Naive thymus-derived CD8-positive, alpha-beta T cell (primary cell): ENCODE measurements at regions not wholly inside any gene's neighbourhood (a gene's known extent, or its start where the extent isn't known, plus 50 kb on each side); places are given as distances from the start of the nearest gene placed in this dataset.

ENCODE experiments used
- ATAC-seq, 2 donors: fragments of 150-1000 bp; cut with Tn5 transposase in 1 of 2; sonication (Bioruptor Pico), chemical (Tn5 transposase) in 1 of 2; 1 replicate in 1 of 2; 2 replicates in 1 of 2; pipeline ENCODE4 v1.10.0; 2021; ENCODE audit warnings: mild to moderate bottlenecking in 2 of 2, moderate library complexity in 2 of 2
- POLR2A ChIA-PET: fragments of 350-600 bp; sonication (Branson Sonifier 250); formaldehyde crosslinking; loops from one replicate; lab custom pipeline; 2021; ENCODE audit warnings: antibody characterized with exemption; lab: Charles Lee
- DNase-seq, 10 donors: peaks; one replicate each; pipeline versions ENCODE4 v3.0.0 to v3.0.0-alpha.2; 2020 to 2022
- H3K27ac Mint-ChIP-seq, 10 donors: one replicate each; pipeline ENCODE4 v1.8.0; 2020 to 2022; ENCODE audit warnings: mild to moderate bottlenecking in 10 of 10, mixed read lengths in 10 of 10, moderate library complexity in 4 of 10, inconsistent platforms in 1 of 10
- H3K27me3 Mint-ChIP-seq, 5 donors: one replicate each; pipeline ENCODE4 v1.8.0; 2021 to 2022; ENCODE audit warnings: mixed read lengths in 5 of 5
- H3K36me3 Mint-ChIP-seq, 3 donors: one replicate each; pipeline ENCODE4 v1.8.0; 2020 to 2022; ENCODE audit warnings: mixed read lengths in 3 of 3, mild to moderate bottlenecking in 2 of 3, inconsistent platforms in 1 of 3
- H3K4me1 Mint-ChIP-seq, 4 donors: one replicate each; pipeline ENCODE4 v1.8.0; 2021 to 2022; ENCODE audit warnings: mixed read lengths in 4 of 4
- H3K4me3 Mint-ChIP-seq, 10 donors: one replicate each; pipeline ENCODE4 v1.8.0; 2020 to 2022; ENCODE audit warnings: mild to moderate bottlenecking in 10 of 10, mixed read lengths in 10 of 10, moderate library complexity in 6 of 10, inconsistent platforms in 1 of 10
- H3K9me3 Mint-ChIP-seq, 9 donors: one replicate each; pipeline ENCODE4 v1.8.0; 2020 to 2022; ENCODE audit warnings: mixed read lengths in 9 of 9, mild to moderate bottlenecking in 3 of 9, inconsistent platforms in 1 of 9, moderate library complexity in 1 of 9

- Mint-ChIP-seq H3K27me3 (no peaks in the 10 kb centered on the region), H3K27ac (no peak overlapping the region), H3K4me1 (peaks cover 14 to 33% (median 23%) of the 10 kb centered on the region in 4 donors), H3K4me3 (no peak overlapping the region), H3K9me3 (no peaks in the 10 kb centered on the region), H3K36me3 (peaks cover 0 to 6% (median 2%) of the 10 kb centered on the region in 3 donors)
- ATAC-seq (no peak), DNase-seq (no peak)
- POLR2A ChIA-PET = interaction anchor here (1.0 to 14.9 kb wide), 2 partner anchors 18 to 90 kb away, joined by 3 to 612 read pairs; partner anchors contain the start of gene ID3
Observed at GRCh38 chr1:23639460-23640095, 52.0 kb upstream of the RPL11 start.

- H3K27me3 Mint-ChIP-seq = no peaks in the 10 kb centered on the region
- no peak for ATAC-seq
- POLR2A ChIA-PET = interaction anchor here (14.9 kb wide), 1 partner anchor 89 kb away, joined by 612 read pairs; the partner anchor contains the start of gene ID3
Observed at GRCh38 chr1:23638786-23639241, 52.8 kb upstream of the RPL11 start.

GRCh38 chr1:23638188-23638619, 53.4 kb upstream of the RPL11 start:
- no peak overlapping the region for H3K4me3 Mint-ChIP-seq
- POLR2A ChIA-PET = interaction anchor here (1.1 to 14.9 kb wide), 6 partner anchors 14 to 110 kb away, joined by 3 to 612 read pairs (median 14); partner anchors contain the start of gene ID3

More at GRCh38 chr1:23638786-23639241, 52.8 kb upstream of the RPL11 start:
- Mint-ChIP-seq H3K36me3 (peaks cover 0 to 6% (median 2%) of the 10 kb centered on the region in 3 donors), H3K27ac (no peak overlapping the region), H3K9me3 (no peaks in the 10 kb centered on the region), H3K4me1 (peaks cover 18 to 39% (median 29%) of the 10 kb centered on the region in 4 donors), H3K4me3 (no peak overlapping the region)
- DNase-seq = no peak

GRCh38 chr1:23636009-23636408, 55.6 kb upstream of the RPL11 start:
- POLR2A ChIA-PET = interaction anchor here (0.5 to 14.9 kb wide), 6 partner anchors 16 to 108 kb away, joined by 3 to 612 read pairs (median 16); partner anchors contain the start of gene ID3
- H3K27me3 Mint-ChIP-seq = no peaks in the 10 kb centered on the region
- H3K27ac Mint-ChIP-seq = peak overlapping the region in 8 of 10 donors; percentile 55 to 94 (median 84)
- peaks cover 20 to 44% (median 35%) of the 10 kb centered on the region in 4 donors for H3K4me1 Mint-ChIP-seq
- no peaks in the 10 kb centered on the region for H3K9me3 Mint-ChIP-seq
- no peaks in the 10 kb centered on the region for H3K36me3 Mint-ChIP-seq
- H3K4me3 Mint-ChIP-seq = peak overlapping the region in 6 of 10 donors; percentile 16 to 80 (median 72)
- ATAC-seq = no peak
- DNase-seq = no peak

More at GRCh38 chr1:23638188-23638619, 53.4 kb upstream of the RPL11 start:
- H3K9me3 Mint-ChIP-seq = no peaks in the 10 kb centered on the region
- no peak for DNase-seq
- no peaks in the 10 kb centered on the region for H3K27me3 Mint-ChIP-seq
- peak overlapping the region in 2 of 10 donors; percentile 43 to 79 for H3K27ac Mint-ChIP-seq
- peaks cover 0 to 6% (median 2%) of the 10 kb centered on the region in 3 donors for H3K36me3 Mint-ChIP-seq
- peaks cover 18 to 39% (median 30%) of the 10 kb centered on the region in 4 donors for H3K4me1 Mint-ChIP-seq
- ATAC-seq = no peak

- Mint-ChIP-seq H3K9me3 (no peaks in the 10 kb centered on the region), H3K4me3 (peak overlapping the region; percentile 52 to 80 (median 74)), H3K36me3 (no peaks in the 10 kb centered on the region), H3K27me3 (no peaks in the 10 kb centered on the region), H3K4me1 (peaks cover 20 to 51% (median 41%) of the 10 kb centered on the region in 4 donors), H3K27ac (peak overlapping the region; percentile 89 to 98 (median 93))
- DNase-seq = peak in 9 of 10 donors; percentile 52 to 77 (median 67)
- peak; percentile 83 to 84 for ATAC-seq
- POLR2A ChIA-PET = interaction anchor here (1.0 to 14.9 kb wide), 11 partner anchors 11 to 105 kb away, joined by 3 to 612 read pairs (median 8); partner anchors contain the start of genes ID3 and RPL11
Observed at GRCh38 chr1:23634840-23635651, 56.6 kb upstream of the RPL11 start.

GRCh38 chr1:23634518-23634839, 57.1 kb upstream of the RPL11 start:
- no peak for ATAC-seq
- H3K4me3 Mint-ChIP-seq = peak overlapping the region; percentile 41 to 80 (median 72)

GRCh38 chr1:23632479-23633160, 59.0 kb upstream of the RPL11 start:
- H3K4me1 Mint-ChIP-seq = peaks cover 26 to 61% (median 58%) of the 10 kb centered on the region in 4 donors
- no peaks in the 10 kb centered on the region for H3K36me3 Mint-ChIP-seq
- no peaks in the 10 kb centered on the region for H3K9me3 Mint-ChIP-seq
- no peaks in the 10 kb centered on the region for H3K27me3 Mint-ChIP-seq
- POLR2A ChIA-PET = interaction anchor here (0.7 to 14.9 kb wide), 6 partner anchors 13 to 83 kb away, joined by 3 to 612 read pairs (median 16); partner anchors contain the start of gene ID3
- no peak overlapping the region for H3K4me3 Mint-ChIP-seq
- DNase-seq (no peak), ATAC-seq (no peak)
- peak overlapping the region in 9 of 10 donors; percentile 40 to 78 (median 65) for H3K27ac Mint-ChIP-seq

More at GRCh38 chr1:23634518-23634839, 57.1 kb upstream of the RPL11 start:
- DNase-seq = no peak
- H3K9me3 Mint-ChIP-seq = no peaks in the 10 kb centered on the region
- no peaks in the 10 kb centered on the region for H3K27me3 Mint-ChIP-seq
- POLR2A ChIA-PET = interaction anchor here (0.9 to 14.9 kb wide), 12 partner anchors 10 to 126 kb away, joined by 3 to 612 read pairs (median 8); partner anchors contain the start of genes ID3 and RPL11
- H3K27ac Mint-ChIP-seq = peak overlapping the region; percentile 89 to 98 (median 93)
- H3K36me3 Mint-ChIP-seq = no peaks in the 10 kb centered on the region
- H3K4me1 Mint-ChIP-seq = peaks cover 20 to 56% (median 46%) of the 10 kb centered on the region in 4 donors

- POLR2A ChIA-PET = interaction anchor here (0.7 to 14.9 kb wide), 7 partner anchors 11 to 145 kb away, joined by 3 to 612 read pairs (median 8); partner anchors contain the start of gene ID3
- peak overlapping the region in 8 of 10 donors; percentile 36 to 89 (median 68) for H3K27ac Mint-ChIP-seq
- peaks cover 37 to 64% (median 62%) of the 10 kb centered on the region in 4 donors for H3K4me1 Mint-ChIP-seq
Observed at GRCh38 chr1:23629708-23630290, 61.8 kb upstream of the RPL11 start.

GRCh38 chr1:23628951-23629387, 62.6 kb upstream of the RPL11 start:
- Mint-ChIP-seq H3K27me3 (no peaks in the 10 kb centered on the region), H3K4me1 (peaks cover 37 to 63% (median 61%) of the 10 kb centered on the region in 4 donors), H3K9me3 (peaks cover 0 to 11% (median 0%) of the 10 kb centered on the region in 9 donors), H3K4me3 (peak overlapping the region; percentile 50 to 92 (median 82)), H3K36me3 (peaks cover 0 to 4% (median 0%) of the 10 kb centered on the region in 3 donors), H3K27ac (peak overlapping the region; percentile 84 to 97 (median 92))
- POLR2A ChIA-PET = interaction anchor here (0.6 to 14.9 kb wide), 9 partner anchors 8 to 144 kb away, joined by 3 to 612 read pairs (median 8); partner anchors contain the start of gene ID3
- DNase-seq (peak in 2 of 10 donors; percentile 13 to 15), ATAC-seq (peak; percentile 37 to 39)

More at GRCh38 chr1:23629708-23630290, 61.8 kb upstream of the RPL11 start:
- ATAC-seq (no peak), DNase-seq (no peak)
- H3K36me3 Mint-ChIP-seq = no peaks in the 10 kb centered on the region
- H3K9me3 Mint-ChIP-seq = peaks cover 0 to 11% (median 0%) of the 10 kb centered on the region in 9 donors
- H3K27me3 Mint-ChIP-seq = no peaks in the 10 kb centered on the region
- H3K4me3 Mint-ChIP-seq = peak overlapping the region in 7 of 10 donors; percentile 9 to 83 (median 11)

- peaks cover 0 to 4% (median 0%) of the 10 kb centered on the region in 3 donors for H3K36me3 Mint-ChIP-seq
- H3K4me1 Mint-ChIP-seq = peaks cover 42 to 74% (median 72%) of the 10 kb centered on the region in 4 donors
- peak overlapping the region; percentile 77 to 95 (median 91) for H3K4me3 Mint-ChIP-seq
- peaks cover 0 to 11% (median 0%) of the 10 kb centered on the region in 9 donors for H3K9me3 Mint-ChIP-seq
- peak; percentile 79 to 88 for ATAC-seq
- no peaks in the 10 kb centered on the region for H3K27me3 Mint-ChIP-seq
- POLR2A ChIA-PET = interaction anchor here (0.9 to 14.9 kb wide), 11 partner anchors 8 to 130 kb away, joined by 3 to 612 read pairs (median 4); partner anchors contain the start of gene ID3
- H3K27ac Mint-ChIP-seq = peak overlapping the region; percentile 84 to 97 (median 94)
- peak in 6 of 10 donors; percentile 25 to 72 (median 58) for DNase-seq
Observed at GRCh38 chr1:23627069-23627735, 64.4 kb upstream of the RPL11 start.
